NCI-H1694 (cell line): ENCODE measurements at regions not wholly inside any gene's neighbourhood (a gene's known extent, or its start where the extent isn't known, plus 50 kb on each side); places are given as distances from the start of the nearest gene placed in this dataset.
A peak's percentile ranks its signal among the peaks of the same experiment; 100 is the strongest.
"Not testable (repeated sequence)": the region's sequence is repeated elsewhere in the genome, so short reads cannot be mapped to it uniquely, and the experiment has no call there.

Experiments used
- DNase-seq: peaks from one replicate; lab custom pipeline; 2025; lab: John Stamatoyannopoulos, UW

- no peak for DNase-seq
Observed at GRCh38 chr7:125382401-125382800, 452.8 kb upstream of the POT1 start.

- no peak for DNase-seq
Observed at GRCh38 chr7:125375942-125376341, 446.3 kb upstream of the POT1 start.

GRCh38 chr7:125370502-125370901 is 440.9 kb upstream of the POT1 start:
- DNase-seq, result no peak

GRCh38 chr7:125363873-125364272 is 434.2 kb upstream of the POT1 start:
- no peak for DNase-seq

GRCh38 chr7:125358551-125359167 is 429.0 kb upstream of the POT1 start:
- DNase-seq, result no peak

- no peak for DNase-seq
Observed at GRCh38 chr7:125357676-125358455, 428.2 kb upstream of the POT1 start.

- no peak for DNase-seq
Observed at GRCh38 chr7:125355899-125356298, 426.3 kb upstream of the POT1 start.

- no peak for DNase-seq
Observed at GRCh38 chr7:125347269-125347668, 417.6 kb upstream of the POT1 start.

- no peak for DNase-seq
Observed at GRCh38 chr7:125338110-125338509, 408.5 kb upstream of the POT1 start.

GRCh38 chr7:125336326-125336725 is 406.7 kb upstream of the POT1 start:
- DNase-seq, result no peak

- DNase-seq, result no peak
Observed at GRCh38 chr7:125326666-125327255, 397.1 kb upstream of the POT1 start.

GRCh38 chr7:125316466-125316865 is 386.8 kb upstream of the POT1 start:
- peak; percentile 84 for DNase-seq

- no peak for DNase-seq
Observed at GRCh38 chr7:125299003-125299765, 369.6 kb upstream of the POT1 start.

GRCh38 chr7:125279961-125280360 is 350.3 kb upstream of the POT1 start:
- peak; percentile 97 for DNase-seq

GRCh38 chr7:125278318-125278717 is 348.7 kb upstream of the POT1 start:
- peak; percentile 80 for DNase-seq

GRCh38 chr7:125274742-125275141 is 345.1 kb upstream of the POT1 start:
- not testable (repeated sequence) for DNase-seq

- DNase-seq, result not testable (repeated sequence)
Observed at GRCh38 chr7:125264174-125264856, 334.7 kb upstream of the POT1 start.

GRCh38 chr7:125258876-125259417 is 329.3 kb upstream of the POT1 start:
- DNase-seq, result not testable (repeated sequence)

GRCh38 chr7:125257617-125258016 is 328.0 kb upstream of the POT1 start:
- DNase-seq, result no peak

- DNase-seq, result no peak
Observed at GRCh38 chr7:125256446-125256845, 326.8 kb upstream of the POT1 start.

- DNase-seq, result no peak
Observed at GRCh38 chr7:125255810-125256209, 326.2 kb upstream of the POT1 start.

GRCh38 chr7:125254566-125254965 is 324.9 kb upstream of the POT1 start:
- no peak for DNase-seq
